DOHH2 (cell line): ENCODE measurements at regions not wholly inside any gene's neighbourhood (a gene's known extent, or its start where the extent isn't known, plus 50 kb on each side); places are given as distances from the start of the nearest gene placed in this dataset.

ENCODE experiments used
- H3F3A ChIP-seq: fragments of 200-600 bp; sonication (generic), shearing (Covaris generic); 2 replicates; pipeline ENCODE4 v1.6.0; 2016; ENCODE audit warnings: antibody characterized with exemption, mild to moderate bottlenecking; ENCODE audit not compliant: control insufficient read depth, insufficient read depth
- H3K27ac ChIP-seq: fragments of 200-600 bp; sonication (generic); 2 replicates; pipeline ENCODE4 v1.5.1; 2014; ENCODE audit warnings: low read depth, mild to moderate bottlenecking, low read length, moderate library complexity
- H3K27me3 ChIP-seq: fragments of 200-600 bp; sonication (generic); 2 replicates; pipeline ENCODE4 v1.6.1; 2014; ENCODE audit warnings: mild to moderate bottlenecking, low read length, mixed read lengths; ENCODE audit not compliant: control insufficient read depth
- H3K36me3 ChIP-seq: fragments of 200-600 bp; sonication (generic); 2 replicates; pipeline ENCODE4 v1.6.1; 2014; ENCODE audit warnings: mild to moderate bottlenecking, low read length, moderate library complexity, mixed read lengths; ENCODE audit not compliant: control insufficient read depth
- H3K4me1 ChIP-seq: fragments of 200-600 bp; sonication (generic); 2 replicates; pipeline ENCODE4 v1.6.1; 2014; ENCODE audit warnings: mild to moderate bottlenecking, low read length, mixed read lengths; ENCODE audit not compliant: control insufficient read depth
- H3K4me2 ChIP-seq: fragments of 200-600 bp; sonication (generic); 2 replicates; pipeline ENCODE4 v1.6.0; 2014; ENCODE audit warnings: mild to moderate bottlenecking, low read length, moderate library complexity
- H3K4me3 ChIP-seq: fragments of 200-600 bp; sonication (generic); 2 replicates; pipeline ENCODE4 v1.5.1; 2014; ENCODE audit warnings: mild to moderate bottlenecking, low read length, mixed read lengths
- H3K79me2 ChIP-seq: fragments of 200-600 bp; sonication (generic); 2 replicates; pipeline ENCODE4 v1.6.1; 2014; ENCODE audit warnings: mild to moderate bottlenecking, low read length, mixed read lengths; ENCODE audit not compliant: control insufficient read depth
- H3K9me2 ChIP-seq: fragments of 200-600 bp; sonication (generic); replicated peaks from 2 replicates; pipeline ENCODE4 v1.6.1; 2014; ENCODE audit warnings: mild to moderate bottlenecking, low read length, mixed read lengths; ENCODE audit not compliant: control insufficient read depth
- H3K9me3 ChIP-seq: fragments of 200-600 bp; sonication (generic); 2 replicates; pipeline ENCODE4 v1.6.1; 2014; ENCODE audit warnings: antibody characterized with exemption, low read length, mixed read lengths; ENCODE audit not compliant: control insufficient read depth, insufficient read depth
- H4K20me1 ChIP-seq: fragments of 200-600 bp; sonication (generic); 2 replicates; pipeline ENCODE4 v1.6.0; 2014; ENCODE audit warnings: low read depth, mild to moderate bottlenecking, antibody characterized with exemption, low read length, moderate library complexity; ENCODE audit not compliant: control insufficient read depth, insufficient read depth
- EZH2phosphoT487 ChIP-seq: fragments of 200-600 bp; sonication (generic); IDR thresholded peaks from 2 replicates; pipeline ENCODE4 v1.6.1; 2017; ENCODE audit warnings: borderline replicate concordance, mild to moderate bottlenecking, antibody characterized with exemption, low read length, moderate library complexity, mixed read lengths
- TF ChIP-seq, protein P1 (sequence below): fragments of 200-600 bp; sonication (generic); IDR thresholded peaks from one replicate; pipeline ENCODE4 v1.5.1; 2014; ENCODE audit warnings: antibody characterized with exemption, mild to moderate bottlenecking, low read depth, low read length; ENCODE audit not compliant: poor library complexity, severe bottlenecking

DNA sequence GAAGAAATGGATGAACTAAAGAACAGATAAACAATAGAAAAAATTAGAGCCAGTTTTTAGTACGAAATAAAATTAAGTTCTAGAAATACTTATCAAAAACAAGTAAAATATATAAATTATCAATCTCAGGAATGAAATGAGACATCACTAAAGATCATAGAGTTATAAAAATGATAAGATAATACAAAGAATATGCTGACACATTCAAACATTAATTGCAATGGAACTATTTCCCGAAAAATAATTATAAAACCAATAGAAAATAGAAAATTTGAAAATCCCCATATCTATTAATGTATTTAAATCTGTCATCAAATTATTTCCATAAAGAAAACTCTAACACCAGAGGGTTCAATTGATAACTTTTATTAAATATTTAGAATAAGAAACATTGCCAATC lies 458.1 kb upstream of the MBL2 start:
- Histone ChIP-seq H3K4me1 (no peaks in the 10 kb centered on the region), H3K27me3 (no peaks in the 10 kb centered on the region), H3K4me3 (no peak overlapping the region), H3K27ac (no peak overlapping the region), H4K20me1 (no peaks in the 10 kb centered on the region), H3K9me2 (no peaks in the 10 kb centered on the region), H3K9me3 (no peaks in the 10 kb centered on the region), H3K4me2 (no peak overlapping the region), H3K36me3 (no peaks in the 10 kb centered on the region), H3K79me2 (no peaks in the 10 kb centered on the region), H3F3A (no peaks in the 10 kb centered on the region)
- no peak for TF ChIP-seq EZH2phosphoT487

DNA sequence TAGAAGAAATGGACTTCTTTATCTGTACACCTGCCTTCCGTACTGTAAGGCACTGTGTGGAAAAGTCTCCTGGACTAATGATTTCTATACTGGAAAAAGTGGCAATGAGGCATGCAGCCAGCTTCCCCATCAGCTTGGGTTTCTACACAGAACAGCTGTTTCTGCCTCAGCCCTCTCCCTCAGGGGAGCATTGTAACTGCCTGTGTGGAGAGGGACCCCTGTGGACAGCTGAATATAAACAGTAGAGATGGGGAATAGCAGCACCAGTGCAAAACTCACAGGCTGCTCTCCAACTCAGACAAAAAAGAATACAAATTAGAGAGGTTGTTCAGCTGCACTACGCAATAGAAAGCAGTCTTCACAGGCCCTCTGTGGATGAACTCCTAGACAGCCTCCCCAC lies 451.3 kb upstream of the MBL2 start:
- Histone ChIP-seq H3K27ac (no peak overlapping the region), H3K9me3 (peaks cover 13% of the 10 kb centered on the region; the same call in 1 of the 2 replicates), H3K79me2 (no peaks in the 10 kb centered on the region)

DNA sequence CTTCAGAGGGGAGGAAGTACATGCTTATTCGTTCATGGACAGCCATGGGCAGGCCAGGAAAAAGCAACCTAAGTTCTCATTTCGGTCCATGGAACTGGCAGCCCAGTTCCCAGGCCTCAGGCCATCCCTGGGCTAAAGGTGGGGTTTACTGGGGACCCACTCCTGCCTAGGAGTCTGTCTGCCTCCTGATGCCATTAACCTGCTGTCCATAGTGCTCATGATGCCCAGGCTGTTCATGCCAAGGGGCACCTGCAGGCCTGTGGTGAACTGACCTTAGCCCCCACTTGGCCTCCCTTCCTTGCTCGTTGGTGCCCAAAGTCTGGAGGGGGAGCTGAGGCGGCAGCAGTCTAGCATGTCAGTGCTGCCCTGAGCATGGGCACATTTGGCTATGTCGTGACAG lies 450.2 kb upstream of the MBL2 start:
- Histone ChIP-seq H3F3A (no peaks in the 10 kb centered on the region), H3K27ac (no peak overlapping the region), H4K20me1 (no peaks in the 10 kb centered on the region), H3K4me2 (no peak overlapping the region), H3K4me3 (no peak overlapping the region), H3K36me3 (no peaks in the 10 kb centered on the region), H3K4me1 (no peaks in the 10 kb centered on the region), H3K9me2 (no peaks in the 10 kb centered on the region; the same call in 1 of the 2 replicates), H3K79me2 (no peaks in the 10 kb centered on the region), H3K27me3 (no peaks in the 10 kb centered on the region), H3K9me3 (peaks cover 13% of the 10 kb centered on the region; the same call in 1 of the 2 replicates)
- TF ChIP-seq, protein P1, sequence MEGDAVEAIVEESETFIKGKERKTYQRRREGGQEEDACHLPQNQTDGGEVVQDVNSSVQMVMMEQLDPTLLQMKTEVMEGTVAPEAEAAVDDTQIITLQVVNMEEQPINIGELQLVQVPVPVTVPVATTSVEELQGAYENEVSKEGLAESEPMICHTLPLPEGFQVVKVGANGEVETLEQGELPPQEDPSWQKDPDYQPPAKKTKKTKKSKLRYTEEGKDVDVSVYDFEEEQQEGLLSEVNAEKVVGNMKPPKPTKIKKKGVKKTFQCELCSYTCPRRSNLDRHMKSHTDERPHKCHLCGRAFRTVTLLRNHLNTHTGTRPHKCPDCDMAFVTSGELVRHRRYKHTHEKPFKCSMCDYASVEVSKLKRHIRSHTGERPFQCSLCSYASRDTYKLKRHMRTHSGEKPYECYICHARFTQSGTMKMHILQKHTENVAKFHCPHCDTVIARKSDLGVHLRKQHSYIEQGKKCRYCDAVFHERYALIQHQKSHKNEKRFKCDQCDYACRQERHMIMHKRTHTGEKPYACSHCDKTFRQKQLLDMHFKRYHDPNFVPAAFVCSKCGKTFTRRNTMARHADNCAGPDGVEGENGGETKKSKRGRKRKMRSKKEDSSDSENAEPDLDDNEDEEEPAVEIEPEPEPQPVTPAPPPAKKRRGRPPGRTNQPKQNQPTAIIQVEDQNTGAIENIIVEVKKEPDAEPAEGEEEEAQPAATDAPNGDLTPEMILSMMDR = no peak
- TF ChIP-seq EZH2phosphoT487 = no peak

More for the DNA sequence above, 451.3 kb upstream of the MBL2 start:
- H3K4me1 ChIP-seq = no peaks in the 10 kb centered on the region
- no peak overlapping the region for H3K4me2 ChIP-seq
- no peak overlapping the region for H3K4me3 ChIP-seq
- TF ChIP-seq EZH2phosphoT487 = no peak
- TF ChIP-seq, protein P1 = no peak
- H3F3A ChIP-seq = no peaks in the 10 kb centered on the region
- no peaks in the 10 kb centered on the region for H3K27me3 ChIP-seq
- H3K9me2 ChIP-seq = no peaks in the 10 kb centered on the region; the same call in 1 of the 2 replicates
- H4K20me1 ChIP-seq = no peaks in the 10 kb centered on the region
- no peaks in the 10 kb centered on the region for H3K36me3 ChIP-seq

DNA sequence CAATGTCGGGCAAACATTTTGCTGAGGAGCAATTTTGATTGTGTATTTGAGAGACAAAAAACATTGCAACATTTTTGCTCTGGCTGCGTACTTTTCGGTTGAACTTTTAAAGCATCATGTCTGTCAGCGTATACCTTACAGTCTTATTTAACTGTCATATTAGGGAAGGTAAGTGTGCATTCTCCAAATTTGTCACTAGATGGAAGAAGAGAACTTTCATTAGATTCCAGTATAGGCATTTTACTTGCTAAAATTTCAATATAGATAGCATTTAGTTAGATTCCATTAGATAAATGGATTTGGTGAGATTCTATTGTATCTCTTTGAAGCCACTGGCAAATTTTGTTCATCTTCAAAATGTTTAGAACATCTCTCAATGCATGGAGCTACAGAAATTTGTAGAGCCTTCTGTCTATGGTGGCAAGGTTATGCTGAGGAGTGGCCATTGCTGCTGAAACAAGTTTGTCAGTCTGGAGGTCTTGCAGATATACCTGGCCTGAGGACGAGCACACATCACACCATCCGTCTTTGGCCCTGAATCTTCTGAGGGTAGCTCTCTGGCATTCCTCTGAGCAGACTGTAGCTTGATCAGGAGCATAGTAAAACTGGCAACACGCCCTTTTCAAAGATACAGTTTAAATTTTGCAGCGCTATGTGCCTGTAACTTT lies 437.5 kb upstream of the MBL2 start:
- no peaks in the 10 kb centered on the region for H3K27me3 ChIP-seq
- TF ChIP-seq, protein P1 = peak; percentile 40
- TF ChIP-seq EZH2phosphoT487 = no peak
- H3F3A ChIP-seq = no peaks in the 10 kb centered on the region
- H3K4me1 ChIP-seq = no peaks in the 10 kb centered on the region
- H3K4me3 ChIP-seq = no peak overlapping the region
- no peaks in the 10 kb centered on the region for H3K79me2 ChIP-seq
- no peaks in the 10 kb centered on the region for H3K9me3 ChIP-seq
- no peaks in the 10 kb centered on the region for H3K9me2 ChIP-seq
- no peak overlapping the region for H3K27ac ChIP-seq
- H4K20me1 ChIP-seq = no peaks in the 10 kb centered on the region
- H3K36me3 ChIP-seq = no peaks in the 10 kb centered on the region
- no peak overlapping the region for H3K4me2 ChIP-seq
